Kidney epithelial cell (primary cell): ENCODE measurements at regions not wholly inside any gene's neighbourhood (a gene's known extent, or its start where the extent isn't known, plus 50 kb on each side); places are given as distances from the start of the nearest gene placed in this dataset.

ENCODE experiments used
- DNase-seq: peaks from one replicate; pipeline ENCODE4 v3.0.0-alpha.2; 2010; ENCODE audit warnings: low read depth
- H3K27me3 ChIP-seq: 2 replicates; pipeline ENCODE4 v1.6.0; 2011; ENCODE audit warnings: low read length; ENCODE audit not compliant: control insufficient read depth, insufficient read depth
- H3K36me3 ChIP-seq: 2 replicates; pipeline ENCODE4 v1.5.1; 2011; ENCODE audit warnings: low read length; ENCODE audit not compliant: control insufficient read depth, insufficient read depth
- H3K4me3 ChIP-seq: 2 replicates; pipeline ENCODE4 v1.5.1; 2011; ENCODE audit warnings: low read depth, mild to moderate bottlenecking, control low read depth, low read length
- TF ChIP-seq, protein P1 (sequence below): IDR thresholded peaks from 2 replicates; pipeline ENCODE4 v1.5.1; 2011; ENCODE audit warnings: mild to moderate bottlenecking, moderate library complexity, low read length, control low read depth, inconsistent platforms; ENCODE audit not compliant: insufficient read depth, poor library complexity, severe bottlenecking

DNA sequence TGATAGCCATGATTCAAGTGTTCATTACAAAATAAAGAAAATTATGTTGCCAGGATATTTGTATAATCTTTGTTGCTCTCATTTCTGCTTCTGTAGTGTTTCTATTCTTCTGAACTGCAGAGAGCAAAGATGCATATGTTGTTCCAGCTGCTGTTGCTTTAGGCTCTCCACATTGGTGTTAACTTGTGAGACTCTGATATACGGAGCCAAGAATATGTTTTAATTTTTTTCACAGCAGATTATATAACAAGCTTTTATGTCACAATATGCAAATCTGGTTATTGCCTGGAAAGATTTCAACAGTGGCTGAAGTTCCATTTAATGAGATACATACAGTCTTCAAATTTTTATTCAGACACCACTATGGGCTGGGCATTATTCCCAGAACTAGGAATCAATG, 655.0 kb downstream of the GRXCR1 start:
- H3K27me3 ChIP-seq = no peaks in the 10 kb centered on the region
- H3K36me3 ChIP-seq = no peaks in the 10 kb centered on the region
- TF ChIP-seq, protein P1, sequence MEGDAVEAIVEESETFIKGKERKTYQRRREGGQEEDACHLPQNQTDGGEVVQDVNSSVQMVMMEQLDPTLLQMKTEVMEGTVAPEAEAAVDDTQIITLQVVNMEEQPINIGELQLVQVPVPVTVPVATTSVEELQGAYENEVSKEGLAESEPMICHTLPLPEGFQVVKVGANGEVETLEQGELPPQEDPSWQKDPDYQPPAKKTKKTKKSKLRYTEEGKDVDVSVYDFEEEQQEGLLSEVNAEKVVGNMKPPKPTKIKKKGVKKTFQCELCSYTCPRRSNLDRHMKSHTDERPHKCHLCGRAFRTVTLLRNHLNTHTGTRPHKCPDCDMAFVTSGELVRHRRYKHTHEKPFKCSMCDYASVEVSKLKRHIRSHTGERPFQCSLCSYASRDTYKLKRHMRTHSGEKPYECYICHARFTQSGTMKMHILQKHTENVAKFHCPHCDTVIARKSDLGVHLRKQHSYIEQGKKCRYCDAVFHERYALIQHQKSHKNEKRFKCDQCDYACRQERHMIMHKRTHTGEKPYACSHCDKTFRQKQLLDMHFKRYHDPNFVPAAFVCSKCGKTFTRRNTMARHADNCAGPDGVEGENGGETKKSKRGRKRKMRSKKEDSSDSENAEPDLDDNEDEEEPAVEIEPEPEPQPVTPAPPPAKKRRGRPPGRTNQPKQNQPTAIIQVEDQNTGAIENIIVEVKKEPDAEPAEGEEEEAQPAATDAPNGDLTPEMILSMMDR = no peak
- no peak for DNase-seq
- no peak overlapping the region for H3K4me3 ChIP-seq

DNA sequence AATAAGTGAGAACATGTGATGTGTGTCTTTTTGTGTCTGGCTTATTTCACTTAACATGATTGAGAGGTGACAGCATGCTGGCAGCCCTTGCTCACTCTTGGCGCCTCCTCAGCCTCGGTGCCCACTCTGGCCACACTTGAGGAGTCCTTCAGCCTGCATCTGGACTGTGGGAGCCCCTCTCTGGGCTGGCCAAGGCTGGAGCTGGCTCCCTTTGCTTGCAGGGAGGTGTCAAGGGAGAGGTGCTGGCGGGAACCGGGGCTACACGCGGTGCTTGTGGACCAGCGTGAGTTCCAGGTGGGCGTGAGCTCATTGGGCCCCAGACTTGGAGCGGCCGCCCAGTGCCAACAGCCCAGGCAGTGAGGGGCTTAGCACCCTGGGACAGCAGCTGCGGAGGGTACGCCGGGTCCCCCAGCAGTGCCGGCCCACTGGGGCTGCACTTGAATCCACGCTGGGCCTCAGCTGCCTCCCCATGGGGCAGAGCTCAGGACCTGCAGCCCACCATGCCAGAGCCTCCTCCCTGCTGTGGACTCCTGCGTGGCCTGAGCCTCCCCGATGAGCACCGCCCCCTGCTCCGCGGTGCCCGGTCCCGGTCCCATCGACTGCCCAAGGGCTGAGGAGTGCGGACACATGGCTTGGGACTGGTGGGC, 658.6 kb downstream of the GRXCR1 start:
- no peaks in the 10 kb centered on the region for H3K36me3 ChIP-seq
- H3K4me3 ChIP-seq = no peak overlapping the region
- no peaks in the 10 kb centered on the region for H3K27me3 ChIP-seq
- no peak for DNase-seq
- TF ChIP-seq, protein P1 = no peak

DNA sequence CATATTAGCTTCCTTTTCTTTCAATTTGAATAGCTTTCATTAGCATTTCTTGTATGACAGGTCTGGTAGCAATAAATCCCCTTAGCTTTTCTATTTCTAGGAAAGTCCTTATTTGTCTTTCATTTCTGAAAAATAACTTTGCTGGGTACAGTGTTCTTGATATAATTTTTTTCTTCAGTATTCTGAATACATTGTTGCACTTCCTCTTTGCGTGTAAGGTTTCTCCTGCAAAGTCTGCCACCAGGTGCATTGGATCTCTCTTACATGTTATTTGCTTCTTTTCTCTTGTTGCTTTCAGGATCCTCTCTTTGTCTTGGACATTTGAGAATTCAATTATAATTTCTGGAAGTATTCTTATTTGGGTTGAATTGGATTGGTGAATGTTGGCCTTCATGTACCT, 663.7 kb downstream of the GRXCR1 start:
- DNase-seq = no peak
- no peak overlapping the region for H3K4me3 ChIP-seq
- no peaks in the 10 kb centered on the region for H3K27me3 ChIP-seq
- TF ChIP-seq, protein P1 = no peak
- no peaks in the 10 kb centered on the region for H3K36me3 ChIP-seq

DNA sequence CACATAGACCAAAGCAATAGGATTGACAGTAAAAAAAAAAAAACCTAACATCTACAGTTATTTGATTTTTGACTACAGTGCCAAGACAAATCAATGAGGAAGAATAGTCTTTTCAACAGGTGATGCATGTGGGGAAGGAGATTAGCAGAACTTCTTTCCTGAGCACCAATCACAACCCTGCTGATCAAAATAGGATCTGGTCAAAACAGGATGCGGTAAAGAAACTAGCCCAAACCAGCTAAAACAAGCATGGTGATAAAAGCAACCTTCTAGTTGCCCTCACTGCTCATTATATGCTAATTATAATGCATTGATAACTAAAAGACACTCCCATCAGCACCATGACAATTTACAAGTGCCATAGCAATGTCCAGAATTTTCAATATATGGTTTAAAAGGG, 667.5 kb downstream of the GRXCR1 start:
- Histone ChIP-seq H3K27me3 (no peaks in the 10 kb centered on the region), H3K4me3 (no peak overlapping the region), H3K36me3 (no peaks in the 10 kb centered on the region)
- TF ChIP-seq, protein P1 = no peak
- DNase-seq = no peak

DNA sequence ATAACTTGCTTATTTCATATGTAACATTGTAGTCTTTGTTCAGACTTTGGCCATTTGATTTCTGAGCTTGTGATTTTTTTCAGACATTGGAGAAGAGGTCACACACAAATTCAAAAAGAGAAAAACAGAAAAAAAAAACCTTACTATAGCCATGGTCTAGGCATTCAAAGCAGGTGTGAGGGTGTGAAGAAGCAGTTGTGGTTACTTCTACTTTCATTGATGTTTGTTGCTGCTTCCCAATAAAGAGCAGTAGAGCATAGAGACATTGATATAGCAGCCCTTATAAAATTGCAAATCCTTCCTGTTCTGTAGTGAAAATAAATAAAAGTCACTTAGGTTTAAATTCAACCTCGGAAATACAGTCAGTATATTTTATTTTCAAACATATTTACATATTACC, 671.6 kb downstream of the GRXCR1 start:
- TF ChIP-seq, protein P1 = no peak
- Histone ChIP-seq H3K4me3 (no peak overlapping the region), H3K27me3 (no peaks in the 10 kb centered on the region), H3K36me3 (no peaks in the 10 kb centered on the region)
- DNase-seq = no peak

DNA sequence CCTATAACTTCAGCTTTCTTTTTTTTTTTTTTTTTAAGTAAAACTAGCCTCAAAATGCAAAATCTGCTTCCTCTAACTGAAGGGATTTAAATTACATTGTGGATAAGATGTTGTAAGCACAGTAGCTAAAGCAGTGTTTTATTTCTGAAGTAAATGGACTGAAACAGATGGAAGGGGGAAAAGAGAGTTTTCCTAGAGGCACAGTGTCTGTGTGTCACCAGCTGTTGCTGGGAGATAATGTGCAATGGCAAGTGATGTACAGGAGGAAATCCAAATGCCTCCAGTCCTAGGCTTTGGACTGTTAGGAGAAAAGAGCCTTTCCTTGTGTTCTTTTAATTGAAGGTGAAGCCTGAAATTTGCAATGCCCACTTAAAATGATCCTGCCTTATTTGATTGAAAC, 672.1 kb downstream of the GRXCR1 start:
- Histone ChIP-seq H3K27me3 (no peaks in the 10 kb centered on the region), H3K4me3 (no peak overlapping the region), H3K36me3 (no peaks in the 10 kb centered on the region)
- TF ChIP-seq, protein P1 = no peak
- no peak for DNase-seq
